Activated CD8-positive, alpha-beta memory T cell treated with anti-CD3 and anti-CD28 coated beads, Interleukin-2, amount 50 U/mL, for 48 hours (primary cell): ENCODE measurements at regions not wholly inside any gene's neighbourhood (a gene's known extent, or its start where the extent isn't known, plus 50 kb on each side); places are given as distances from the start of the nearest gene placed in this dataset.
A peak's percentile ranks its signal among the peaks of the same experiment; 100 is the strongest.

Experiments
- DNase-seq: peaks from one replicate; pipeline ENCODE4 v3.0.0-alpha.2; 2020

- no peak for DNase-seq
Measured at GRCh38 chr6:6843777-6844176, 255.3 kb downstream of the LY86 start.

DNA sequence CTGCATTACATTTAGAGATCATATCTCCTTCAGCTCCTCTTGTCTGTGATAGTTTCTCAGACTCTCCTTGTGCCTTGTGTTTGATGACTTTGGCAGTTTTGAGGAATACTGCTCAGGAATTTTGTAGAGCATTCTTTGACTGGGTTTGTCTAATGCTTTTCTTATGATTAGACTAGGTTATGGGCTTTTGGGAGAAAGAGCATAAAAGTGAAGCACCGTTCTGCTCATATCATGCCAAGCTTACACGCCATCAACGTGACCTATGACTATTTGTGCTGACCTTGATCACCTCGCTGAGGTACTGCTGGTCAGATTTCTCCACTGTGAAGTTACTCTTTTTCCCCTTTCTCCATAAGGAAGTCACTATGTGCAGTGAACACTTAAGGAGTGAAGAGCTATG lies 256.0 kb downstream of the LY86 start:
- no peak for DNase-seq

DNA sequence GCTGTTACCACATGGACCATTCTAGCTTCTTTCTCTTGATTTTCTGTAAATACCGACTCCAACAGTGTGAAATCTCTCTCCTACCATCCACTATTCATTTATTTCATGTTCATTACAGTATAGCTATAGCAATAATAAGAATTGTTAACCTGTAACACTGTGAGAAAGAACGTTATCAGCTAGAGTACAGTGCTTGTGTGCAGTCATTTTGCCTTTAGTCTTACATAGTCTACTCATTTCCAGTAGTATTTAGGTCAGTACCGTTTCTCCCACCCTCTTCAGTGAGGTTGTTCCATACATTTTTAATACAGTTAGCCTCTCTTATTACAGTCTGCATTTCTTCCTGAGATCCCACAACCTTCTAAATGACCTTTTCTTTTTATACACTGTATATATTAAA lies 257.1 kb downstream of the LY86 start:
- no peak for DNase-seq

DNA sequence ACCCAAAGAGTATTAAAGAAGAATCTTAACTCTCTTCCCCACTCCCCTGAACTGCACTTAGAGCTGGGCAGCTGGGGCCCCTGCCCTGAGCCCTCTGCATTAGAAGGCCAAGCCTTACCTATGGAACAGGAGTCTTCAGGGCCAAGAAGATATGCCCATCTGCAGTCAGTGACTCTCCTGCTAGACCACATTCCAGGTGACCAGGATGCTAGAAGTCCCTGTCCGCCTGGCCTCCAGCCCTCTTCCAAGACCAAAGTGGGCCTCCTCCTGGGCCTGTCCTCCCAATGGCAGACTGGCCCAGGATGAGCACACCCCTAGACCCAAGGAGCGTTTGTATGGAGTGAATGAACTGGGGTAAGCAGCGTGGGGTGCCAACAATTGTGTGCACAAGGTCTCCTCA lies 259.1 kb downstream of the LY86 start:
- DNase-seq, result no peak

DNA sequence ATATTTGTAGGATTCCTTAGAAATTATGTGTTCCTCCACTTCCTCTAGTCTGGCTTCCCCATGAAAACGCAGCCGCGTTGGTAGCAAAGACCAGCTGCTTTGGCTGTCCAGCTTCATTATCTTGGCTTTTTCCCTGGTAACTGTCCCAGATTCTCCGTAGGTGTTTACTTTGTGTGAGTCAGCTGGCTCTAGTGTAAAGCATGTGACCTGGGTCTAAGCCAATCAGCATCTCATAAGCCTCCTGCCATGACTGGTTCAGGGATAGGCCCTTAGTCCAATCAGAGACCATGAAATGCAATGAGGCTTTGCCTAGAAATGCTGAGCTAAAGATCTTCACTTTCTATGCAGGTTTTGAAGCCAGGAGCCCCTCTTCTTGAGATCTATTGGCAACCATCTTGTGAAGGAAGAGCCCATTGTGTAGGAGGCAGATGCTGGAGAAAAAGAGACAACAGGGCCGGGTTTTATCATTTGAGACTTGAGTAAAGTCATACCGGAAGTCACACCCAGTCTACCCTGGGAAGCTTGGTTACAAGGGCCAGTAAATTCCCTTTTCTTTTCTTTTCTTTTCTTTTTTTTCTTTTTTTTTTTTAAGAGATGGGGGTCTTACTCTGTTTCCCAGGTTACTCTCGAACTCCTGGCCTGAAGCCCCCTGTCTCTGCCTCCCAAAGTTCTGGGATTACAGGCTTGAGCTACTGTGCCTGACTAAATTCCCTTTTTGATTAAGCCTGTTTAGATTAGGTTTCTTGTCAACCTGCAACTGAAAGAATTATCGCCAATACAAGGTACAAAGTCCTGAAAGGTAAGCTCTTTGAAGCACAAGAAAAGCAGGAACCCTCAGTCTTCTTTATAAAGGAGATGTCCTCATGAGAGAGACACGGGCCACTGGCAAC lies 256.5 kb upstream of the RREB1 start:
- no peak for DNase-seq

DNA sequence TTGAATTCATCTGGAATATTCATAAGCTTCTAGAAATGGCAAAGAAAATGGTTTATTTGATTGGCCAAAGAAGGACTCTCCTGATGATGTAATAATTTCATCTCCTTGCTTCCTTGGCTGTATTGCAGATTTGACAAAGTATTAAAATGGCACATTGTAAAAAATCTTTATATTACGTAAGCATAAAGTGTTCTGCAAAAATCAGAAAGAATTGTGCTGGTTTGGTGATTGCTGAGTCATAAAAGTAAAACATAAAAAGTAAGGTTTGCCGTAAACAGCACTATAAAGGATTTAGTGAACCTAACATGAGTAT lies 255.9 kb upstream of the RREB1 start:
- no peak for DNase-seq

DNA sequence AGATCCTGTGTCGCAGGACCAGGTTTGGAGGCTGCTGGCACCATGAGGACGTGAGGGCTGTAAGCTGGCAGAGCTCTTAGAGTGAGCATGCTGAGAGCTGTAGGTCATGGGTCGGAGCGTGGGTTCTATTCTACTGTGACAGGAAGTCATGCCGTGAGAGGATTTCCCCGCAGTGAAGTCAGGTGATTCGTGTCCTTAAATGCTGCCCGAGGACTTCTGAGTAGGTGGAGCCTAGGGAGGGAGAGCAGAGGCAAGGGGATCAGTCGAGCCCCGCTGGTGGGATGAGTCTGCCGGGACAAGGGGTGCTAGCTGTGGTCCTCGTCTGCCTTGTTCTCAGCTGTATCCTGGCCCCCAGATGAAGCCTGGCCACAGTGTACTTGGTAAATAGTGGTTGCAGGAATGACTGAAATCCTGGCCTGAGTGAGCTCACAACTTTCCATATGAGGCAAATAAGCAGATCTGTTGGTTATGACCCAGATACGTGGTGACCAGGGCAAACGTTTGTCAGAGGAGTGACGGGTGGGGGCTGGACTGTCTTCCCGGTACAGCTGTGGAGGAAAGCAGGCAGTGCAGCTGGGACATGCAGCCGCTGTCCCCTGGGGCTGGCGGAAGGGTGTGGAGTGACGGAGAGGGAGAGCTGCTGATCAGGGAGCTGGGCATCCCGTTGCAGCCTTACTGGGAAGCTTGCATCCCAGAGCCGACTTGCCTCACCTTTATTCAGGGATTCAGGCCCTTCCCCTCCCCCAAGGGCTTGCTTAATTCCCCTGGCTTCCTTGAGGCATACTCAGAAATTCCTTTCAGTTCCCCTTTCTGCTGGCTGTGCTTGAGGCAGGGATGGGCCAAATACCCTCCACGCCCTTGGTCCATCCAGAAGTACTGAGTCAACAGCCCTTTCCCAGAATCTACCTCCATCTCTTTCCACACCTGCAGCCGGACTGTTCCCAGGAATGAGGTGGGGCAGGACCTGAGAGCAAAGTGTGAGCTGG lies 250.9 kb upstream of the RREB1 start:
- DNase-seq, result peak; percentile 72

DNA sequence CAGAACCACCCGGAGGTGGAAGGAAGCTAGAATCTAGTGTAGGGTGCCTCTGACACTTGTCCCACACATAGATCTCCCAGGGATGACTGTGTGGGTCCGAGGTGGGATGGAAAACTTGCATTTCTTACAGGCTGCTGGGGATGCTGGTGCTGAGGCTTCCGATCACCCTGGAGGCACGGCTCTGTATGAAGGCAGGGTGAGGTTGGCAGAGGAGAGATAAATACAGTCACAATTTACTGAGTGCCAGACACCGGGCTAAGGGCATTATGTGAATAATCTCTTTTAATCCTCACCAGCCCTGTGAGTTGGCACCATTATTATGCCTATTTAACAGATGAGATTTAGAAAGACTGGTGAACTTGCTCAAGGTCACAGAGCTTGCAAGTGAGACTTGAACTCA lies 250.2 kb upstream of the RREB1 start:
- no peak for DNase-seq

GRCh38 chr6:6858533-6858982 lies 249.2 kb upstream of the RREB1 start:
- DNase-seq, result no peak

GRCh38 chr6:6859105-6859504 lies 248.7 kb upstream of the RREB1 start:
- no peak for DNase-seq

DNA sequence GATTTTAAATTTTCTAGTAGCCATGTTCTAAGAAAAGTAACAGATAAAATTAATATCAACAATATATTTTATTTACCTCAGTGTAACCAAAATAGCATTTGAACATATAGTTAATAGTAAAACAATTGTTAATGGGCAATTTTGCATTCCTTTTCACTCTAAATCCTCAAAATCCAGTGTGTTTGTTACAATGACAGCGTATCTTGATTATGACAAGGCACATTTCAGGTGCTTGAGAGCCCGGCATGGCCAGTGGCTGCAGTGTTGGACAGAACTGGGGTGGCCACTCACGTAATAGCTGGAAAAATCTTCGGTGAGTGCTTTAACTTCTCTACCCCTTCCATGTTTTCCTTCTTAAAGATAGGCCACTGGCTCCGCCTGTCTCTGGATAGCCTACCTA lies 248.0 kb upstream of the RREB1 start:
- DNase-seq, result no peak

DNA sequence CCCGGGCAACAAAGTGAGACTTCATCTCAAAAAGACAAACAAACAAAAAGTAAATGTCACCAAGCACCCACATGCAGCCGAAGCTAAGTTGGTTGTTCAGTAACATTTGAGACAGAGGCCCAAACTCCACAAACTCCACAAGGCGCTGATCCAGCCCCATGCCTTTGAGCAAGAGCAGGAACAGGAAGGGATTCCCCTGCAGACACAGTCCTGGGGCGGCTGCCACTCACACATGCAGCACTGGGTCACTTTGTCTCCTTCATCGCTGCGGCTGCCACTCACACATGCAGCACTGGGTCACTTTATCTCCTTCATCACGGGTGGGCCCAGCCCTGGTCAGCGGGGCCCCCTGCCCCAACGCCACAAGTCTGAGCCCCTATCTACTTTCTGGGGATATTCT lies 246.9 kb upstream of the RREB1 start:
- no peak for DNase-seq

DNA sequence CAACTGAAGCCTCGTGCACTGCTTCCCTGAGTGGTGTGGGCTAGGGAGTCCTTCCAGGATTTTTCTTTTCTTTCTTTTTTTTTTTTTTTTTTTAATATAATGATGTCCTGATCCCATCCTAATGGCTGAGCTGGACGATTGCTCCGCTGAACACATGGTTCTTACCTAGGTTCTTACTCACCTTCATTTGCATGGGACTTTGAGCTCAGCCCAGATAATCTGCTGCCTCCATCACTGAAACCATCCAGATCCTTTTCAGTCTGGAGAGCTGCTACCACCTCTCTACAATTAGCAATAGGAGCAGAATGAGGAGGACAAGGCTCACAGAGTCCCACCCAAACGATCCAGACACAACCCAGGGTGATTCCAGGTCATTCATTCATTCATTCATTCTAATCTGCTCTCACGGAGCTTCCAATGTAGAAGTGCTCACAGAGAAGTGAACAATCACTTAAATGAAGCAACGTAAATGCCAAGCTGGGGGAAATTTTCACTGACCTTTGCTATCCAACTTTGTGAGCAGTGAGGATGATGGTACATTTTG lies 246.3 kb upstream of the RREB1 start:
- DNase-seq, result no peak

DNA sequence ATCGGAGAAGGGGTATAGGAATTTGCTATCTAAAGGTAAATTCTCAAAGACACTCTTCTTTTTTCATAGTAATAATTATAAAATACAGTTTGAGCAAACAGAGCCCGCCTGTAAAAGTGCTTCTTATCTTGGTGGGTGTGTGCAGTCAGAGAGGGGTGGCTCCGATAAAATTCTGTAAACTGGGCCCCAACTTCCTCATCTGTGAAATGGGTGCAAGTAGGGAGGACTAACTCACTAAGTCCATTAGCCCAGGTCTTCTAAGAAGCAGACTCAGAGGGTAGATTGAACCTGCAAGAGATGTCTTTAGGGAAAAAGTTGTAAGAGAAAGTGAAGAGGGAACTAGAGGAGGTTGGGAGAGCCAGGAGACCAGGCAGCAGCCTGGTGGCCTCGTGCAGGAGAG lies 245.8 kb upstream of the RREB1 start:
- no peak for DNase-seq

DNA sequence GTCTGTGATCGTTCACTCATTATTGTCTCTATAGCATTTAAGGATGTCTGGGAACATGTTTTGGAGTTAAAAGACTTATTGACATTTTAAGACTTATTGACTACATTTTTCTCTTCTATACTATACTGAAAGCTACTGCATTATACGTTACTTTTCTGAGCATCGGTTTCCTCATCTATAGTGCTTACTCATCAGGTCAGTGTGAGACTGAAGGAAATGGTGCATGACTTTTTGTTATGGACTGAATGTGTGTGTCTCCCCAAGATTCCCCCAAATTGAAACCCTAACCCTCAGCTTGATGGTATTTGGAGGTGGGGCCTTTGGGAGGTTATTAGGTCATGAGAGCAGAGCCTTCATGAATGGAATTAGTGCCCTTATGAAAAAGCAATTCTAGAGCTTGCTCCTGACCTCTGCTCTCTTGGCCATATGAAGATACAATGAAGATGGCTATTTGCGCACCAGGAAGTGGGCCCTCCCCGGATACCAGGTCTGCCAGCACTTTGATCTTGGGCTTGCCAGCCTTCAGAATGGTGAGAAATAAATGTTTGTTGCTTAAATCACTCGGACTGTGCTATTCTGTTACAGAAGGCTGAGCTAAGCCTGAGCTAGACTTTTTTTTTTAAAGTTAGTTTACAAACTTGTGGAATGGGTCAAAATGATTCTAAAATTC lies 243.7 kb upstream of the RREB1 start:
- no peak for DNase-seq

- DNase-seq, result no peak
Measured at GRCh38 chr6:6865611-6866010, 242.2 kb upstream of the RREB1 start.

DNA sequence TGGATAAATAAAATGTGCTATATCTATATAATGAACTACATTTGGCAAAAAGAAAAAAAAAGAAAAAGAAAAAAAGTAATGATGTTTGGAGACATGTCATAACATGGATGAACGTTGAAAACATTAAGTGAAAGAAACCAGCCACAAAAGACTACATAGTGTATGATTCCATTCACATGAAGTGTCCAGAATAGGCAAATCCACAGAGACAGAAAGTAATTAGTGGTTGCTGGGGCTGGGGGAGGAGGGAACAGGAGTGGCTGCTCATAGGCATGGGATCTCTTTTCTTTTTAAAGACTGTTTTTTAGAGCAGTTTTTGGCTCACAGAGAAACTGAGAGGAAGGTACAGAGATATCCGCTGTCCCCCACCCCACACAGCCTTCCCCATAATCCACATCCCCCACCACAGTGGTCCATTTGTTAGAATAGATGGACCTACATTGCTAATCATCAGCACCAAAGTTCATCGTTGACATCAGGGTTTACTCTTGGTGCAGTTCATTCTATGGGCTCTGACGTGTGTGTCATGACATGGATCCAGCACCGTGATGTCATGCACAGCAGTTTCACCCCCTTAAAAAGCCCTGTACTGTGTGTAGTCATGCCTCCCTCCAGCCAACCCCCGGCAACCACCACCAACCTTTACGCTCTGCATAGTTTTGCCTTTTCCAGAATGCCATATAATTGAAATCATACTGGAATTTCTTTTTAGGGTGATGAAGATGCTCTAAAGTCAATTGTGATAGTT lies 240.9 kb upstream of the RREB1 start:
- DNase-seq, result no peak

DNA sequence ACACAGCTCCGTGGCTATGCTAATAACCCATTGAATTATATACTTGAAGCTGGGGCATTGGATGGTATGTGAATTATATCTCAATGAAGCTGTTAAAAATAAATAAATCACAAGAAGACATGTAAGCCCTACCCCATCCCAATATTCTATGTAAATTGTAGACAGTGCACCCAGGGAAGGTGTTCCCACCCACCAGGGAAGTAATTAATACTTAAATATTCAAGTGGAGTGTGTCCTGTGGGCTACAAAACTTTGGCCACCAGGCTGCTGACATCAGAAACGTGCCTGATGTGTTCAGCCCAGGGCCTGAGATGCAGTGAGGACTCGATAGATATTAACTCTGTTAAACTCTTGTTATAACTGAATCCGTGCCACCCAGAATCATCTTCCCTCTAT lies 240.4 kb upstream of the RREB1 start:
- no peak for DNase-seq

DNA sequence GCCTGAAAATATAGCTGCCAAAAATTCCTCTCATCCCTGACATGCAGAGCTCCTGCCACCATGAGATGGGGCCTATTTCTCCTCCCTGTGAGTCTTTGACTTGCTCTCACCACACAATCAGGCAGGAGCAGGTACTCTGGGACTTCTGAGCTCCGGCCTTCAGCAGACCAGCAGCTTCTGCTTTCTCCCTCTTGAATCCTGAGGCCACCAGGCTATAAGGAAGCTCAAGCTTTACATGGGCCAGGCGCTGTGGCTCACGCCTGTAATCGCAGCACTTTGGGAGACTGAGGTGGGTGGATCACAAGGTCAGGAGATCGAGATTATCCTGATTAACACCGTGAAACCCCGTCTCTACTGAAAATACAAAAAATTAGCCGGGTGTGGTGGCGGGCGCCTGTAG lies 238.7 kb upstream of the RREB1 start:
- no peak for DNase-seq

GRCh38 chr6:6870921-6871320 lies 236.8 kb upstream of the RREB1 start:
- DNase-seq, result no peak

GRCh38 chr6:6872459-6873344 lies 235.1 kb upstream of the RREB1 start:
- DNase-seq, result no peak
